ENCODE measurements at regions not wholly inside any gene's neighbourhood (a gene's known extent, or its start where the extent isn't known, plus 50 kb on each side); places are given as distances from the start of the nearest gene placed in this dataset.

DNA sequence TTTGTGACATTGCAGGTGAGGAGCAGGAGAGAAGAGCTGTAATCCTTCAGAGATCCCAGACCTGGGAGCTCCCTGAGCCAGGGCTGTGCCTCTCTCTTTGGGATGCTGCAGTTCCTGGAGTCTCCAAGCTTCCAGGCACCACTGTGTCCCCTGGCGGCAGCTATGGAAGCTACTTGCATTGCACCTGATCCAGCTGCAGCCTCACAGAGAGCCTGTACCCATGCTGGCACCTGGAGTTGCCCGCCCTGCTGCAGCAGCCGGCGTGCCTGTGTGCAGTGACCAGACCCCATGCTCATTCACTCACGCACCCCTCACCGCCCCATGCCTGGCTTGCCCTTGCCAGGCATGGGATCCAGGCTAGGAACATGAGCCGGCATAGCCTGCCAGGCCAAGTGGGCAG is 51.8 kb upstream of the MED9 start:
- no peak for DNase-seq (ENCODE audit: low spot score)
- in situ Hi-C loops (cut with MboI; ENCODE audit: low sequenced_read_pairs, unreplicated experiment), result no loop called here
- TF ChIP-seq, protein P1, sequence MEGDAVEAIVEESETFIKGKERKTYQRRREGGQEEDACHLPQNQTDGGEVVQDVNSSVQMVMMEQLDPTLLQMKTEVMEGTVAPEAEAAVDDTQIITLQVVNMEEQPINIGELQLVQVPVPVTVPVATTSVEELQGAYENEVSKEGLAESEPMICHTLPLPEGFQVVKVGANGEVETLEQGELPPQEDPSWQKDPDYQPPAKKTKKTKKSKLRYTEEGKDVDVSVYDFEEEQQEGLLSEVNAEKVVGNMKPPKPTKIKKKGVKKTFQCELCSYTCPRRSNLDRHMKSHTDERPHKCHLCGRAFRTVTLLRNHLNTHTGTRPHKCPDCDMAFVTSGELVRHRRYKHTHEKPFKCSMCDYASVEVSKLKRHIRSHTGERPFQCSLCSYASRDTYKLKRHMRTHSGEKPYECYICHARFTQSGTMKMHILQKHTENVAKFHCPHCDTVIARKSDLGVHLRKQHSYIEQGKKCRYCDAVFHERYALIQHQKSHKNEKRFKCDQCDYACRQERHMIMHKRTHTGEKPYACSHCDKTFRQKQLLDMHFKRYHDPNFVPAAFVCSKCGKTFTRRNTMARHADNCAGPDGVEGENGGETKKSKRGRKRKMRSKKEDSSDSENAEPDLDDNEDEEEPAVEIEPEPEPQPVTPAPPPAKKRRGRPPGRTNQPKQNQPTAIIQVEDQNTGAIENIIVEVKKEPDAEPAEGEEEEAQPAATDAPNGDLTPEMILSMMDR (IDR thresholded peaks at IDR 0.05; ENCODE audit: borderline replicate concordance, control extremely low read depth, extremely low read depth, insufficient read depth, missing control alignments), result no peak

- TF ChIP-seq, protein P1 (IDR thresholded peaks at IDR 0.05; ENCODE audit: borderline replicate concordance, control extremely low read depth, extremely low read depth, insufficient read depth, missing control alignments), result no peak
- in situ Hi-C loops (cut with MboI; ENCODE audit: low sequenced_read_pairs, unreplicated experiment), result no loop called here
- DNase-seq (ENCODE audit: low spot score), result no peak
Measured at GRCh38 chr17:17425591-17425990, 51.2 kb upstream of the MED9 start.

- DNase-seq (ENCODE audit: low spot score), result no peak
- TF ChIP-seq, protein P1 (IDR thresholded peaks at IDR 0.05; ENCODE audit: borderline replicate concordance, control extremely low read depth, extremely low read depth, insufficient read depth, missing control alignments), result no peak
- in situ Hi-C loops (cut with MboI; ENCODE audit: low sequenced_read_pairs, unreplicated experiment), result no loop called here
Measured at GRCh38 chr17:17426184-17426583, 50.6 kb upstream of the MED9 start.
